PC-9 (cell line): ENCODE measurements at regions not wholly inside any gene's neighbourhood (a gene's known extent, or its start where the extent isn't known, plus 50 kb on each side); places are given as distances from the start of the nearest gene placed in this dataset.

Experiments used
- CTCF ChIP-seq: fragments of 200-600 bp; sonication (generic); conservative IDR thresholded peaks from 2 replicates; pipeline ENCODE4 v1.6.1; 2017; ENCODE audit warnings: mixed run types, antibody characterized with exemption, mild to moderate bottlenecking, moderate library complexity
- EZH2 ChIP-seq: fragments of 200-600 bp; sonication (generic); IDR thresholded peaks from 2 replicates; pipeline ENCODE4 v1.8.0; 2017; ENCODE audit warnings: antibody characterized with exemption, low read depth

DNA sequence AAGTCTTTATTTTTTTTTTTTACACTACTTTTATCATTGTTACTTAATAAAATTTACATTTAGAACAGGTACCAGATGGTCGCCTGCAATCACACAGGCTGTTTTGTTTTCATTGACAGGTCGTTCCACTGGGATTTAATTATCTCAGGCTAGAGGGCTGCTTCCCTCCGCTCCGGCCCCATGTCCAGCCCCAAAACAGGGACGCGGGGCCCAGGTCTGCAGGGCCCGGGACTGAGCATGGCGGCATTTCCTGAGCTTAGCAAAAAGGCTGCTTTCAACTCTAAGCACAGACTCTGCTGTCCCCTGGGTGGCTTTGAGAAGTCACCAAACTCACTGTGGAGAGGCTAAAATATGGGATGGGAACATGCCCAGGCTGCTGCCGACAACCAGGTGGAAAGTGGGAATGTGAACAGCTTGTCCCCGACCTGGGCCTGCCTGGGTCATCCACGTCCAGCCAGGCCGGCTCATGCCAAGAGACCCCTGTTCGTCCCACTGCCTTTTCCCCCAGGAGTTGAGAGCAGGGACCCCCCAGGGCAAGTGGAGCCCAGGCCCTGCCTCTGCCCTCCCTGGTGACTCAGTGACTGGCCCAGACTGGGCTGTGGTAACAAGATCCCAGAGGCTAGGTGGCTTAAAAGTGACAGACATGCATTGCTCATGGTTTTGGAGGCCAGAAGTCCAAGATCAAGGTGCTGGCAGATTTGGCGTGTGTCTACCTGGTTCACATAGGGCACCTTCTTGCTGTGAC, 150.0 kb downstream of the SHANK2 start:
- TF ChIP-seq CTCF (no peak), EZH2 (no peak)
